Small intestine (tissue), 7 donors: ENCODE measurements at regions not wholly inside any gene's neighbourhood (a gene's known extent, or its start where the extent isn't known, plus 50 kb on each side); places are given as distances from the start of the nearest gene placed in this dataset.
A peak's percentile ranks its signal among the peaks of the same experiment; 100 is the strongest.

Experiments used
- DNase-seq, 2 donors: peaks; one replicate each; pipeline versions ENCODE4 v3.0.0 to v3.0.0-alpha.2; 2013
- FAIRE-seq: peaks from 2 replicates; lab custom pipeline; 2012; peaks lifted over from hg19 to GRCh38; lab: Jason Lieb, UNC
- H3K27ac ChIP-seq, 3 donors: one replicate each; pipeline ENCODE4 v1.5.1; 2013; ENCODE audit warnings: low read length in 2 of 3, mild to moderate bottlenecking in 2 of 3, control low read depth in 1 of 3, inconsistent platforms in 1 of 3, low read depth in 1 of 3, moderate library complexity in 1 of 3
- H3K27me3 ChIP-seq, 3 donors: one replicate each; pipeline ENCODE4 v1.6.1; 2013; ENCODE audit warnings: low read length in 3 of 3, inconsistent platforms in 1 of 3; ENCODE audit not compliant: control insufficient read depth in 3 of 3, insufficient read depth in 3 of 3
- H3K36me3 ChIP-seq, 3 donors: one replicate each; pipeline ENCODE4 v1.6.1; 2013; ENCODE audit warnings: low read length in 3 of 3, inconsistent platforms in 1 of 3, low read depth in 1 of 3, mild to moderate bottlenecking in 1 of 3, moderate library complexity in 1 of 3; ENCODE audit not compliant: control insufficient read depth in 3 of 3, insufficient read depth in 2 of 3
- H3K4me1 ChIP-seq, 3 donors: one replicate each; pipeline ENCODE4 v1.6.1; 2013; ENCODE audit warnings: low read length in 2 of 3, inconsistent platforms in 1 of 3, low read depth in 1 of 3, mild to moderate bottlenecking in 1 of 3, moderate library complexity in 1 of 3; ENCODE audit not compliant: control insufficient read depth in 3 of 3, insufficient read depth in 2 of 3
- H3K4me3 ChIP-seq, 3 donors: one replicate each; pipeline ENCODE4 v1.5.1; 2013; ENCODE audit warnings: low read length in 3 of 3, control low read depth in 1 of 3, inconsistent platforms in 1 of 3, low read depth in 1 of 3, mild to moderate bottlenecking in 1 of 3, moderate library complexity in 1 of 3
- H3K9me3 ChIP-seq, 2 donors: one replicate each; pipeline ENCODE4 v1.6.1; 2013; ENCODE audit warnings: low read depth in 1 of 2, low read length in 1 of 2; ENCODE audit not compliant: control insufficient read depth in 2 of 2, insufficient read depth in 1 of 2
- WGBS, 3 donors: extraction: QIAGEN DNeasy Blood & Tissue Kit; methylation state at CpG; one replicate each; pipeline ENCODE4 v1.1.7; 2013; 5-methylcytosine and 5-hydroxymethylcytosine counted together
- donor health status: healthy with polysubstance abuse.
- donor health status: control.
- donor health status: control.
- donor health status: Bipolar disorder and iron deficiency.
- donor health status: healthy.

DNA sequence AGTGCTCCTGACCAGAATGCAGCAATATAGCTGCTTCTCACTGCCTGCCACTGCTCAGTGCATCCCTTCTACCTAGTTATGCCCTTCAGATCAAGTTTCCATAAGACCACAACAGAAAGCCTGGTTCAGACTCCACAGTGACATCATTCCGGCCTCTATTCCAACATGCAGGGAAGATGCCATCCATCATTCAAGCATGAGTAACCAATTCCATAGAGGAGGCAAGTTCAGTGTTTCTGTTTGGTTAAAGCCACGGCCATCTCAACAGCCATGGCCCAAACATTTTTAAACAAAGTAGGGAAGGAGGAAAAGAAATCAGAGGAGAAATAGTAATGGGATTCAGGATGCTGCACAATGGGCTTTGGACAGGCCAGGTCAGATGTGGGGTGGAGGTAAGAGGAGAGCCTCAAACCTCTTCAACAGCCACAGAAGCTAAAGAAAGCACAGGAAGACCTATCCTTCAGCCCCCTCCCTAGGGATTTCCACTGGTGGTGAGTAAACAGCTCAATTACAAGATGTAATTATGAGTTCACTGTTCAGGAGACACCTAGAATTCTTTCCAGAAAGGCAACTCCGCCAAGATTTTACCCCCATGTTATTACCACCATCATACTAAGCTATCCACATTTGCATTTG, 484.9 kb downstream of the SETD4 start:
- no peak overlapping the region for H3K4me3 ChIP-seq
- WGBS, 3 donors, result 76 to 93% (median 80%) methylated on average over 3 of the region's 3 CpGs
- no peaks in the 10 kb centered on the region for H3K4me1 ChIP-seq
- FAIRE-seq (no peak), DNase-seq (no peak)
- no peak overlapping the region for H3K27ac ChIP-seq
- no peaks in the 10 kb centered on the region for H3K36me3 ChIP-seq
- no peaks in the 10 kb centered on the region for H3K9me3 ChIP-seq
- no peaks in the 10 kb centered on the region for H3K27me3 ChIP-seq

DNA sequence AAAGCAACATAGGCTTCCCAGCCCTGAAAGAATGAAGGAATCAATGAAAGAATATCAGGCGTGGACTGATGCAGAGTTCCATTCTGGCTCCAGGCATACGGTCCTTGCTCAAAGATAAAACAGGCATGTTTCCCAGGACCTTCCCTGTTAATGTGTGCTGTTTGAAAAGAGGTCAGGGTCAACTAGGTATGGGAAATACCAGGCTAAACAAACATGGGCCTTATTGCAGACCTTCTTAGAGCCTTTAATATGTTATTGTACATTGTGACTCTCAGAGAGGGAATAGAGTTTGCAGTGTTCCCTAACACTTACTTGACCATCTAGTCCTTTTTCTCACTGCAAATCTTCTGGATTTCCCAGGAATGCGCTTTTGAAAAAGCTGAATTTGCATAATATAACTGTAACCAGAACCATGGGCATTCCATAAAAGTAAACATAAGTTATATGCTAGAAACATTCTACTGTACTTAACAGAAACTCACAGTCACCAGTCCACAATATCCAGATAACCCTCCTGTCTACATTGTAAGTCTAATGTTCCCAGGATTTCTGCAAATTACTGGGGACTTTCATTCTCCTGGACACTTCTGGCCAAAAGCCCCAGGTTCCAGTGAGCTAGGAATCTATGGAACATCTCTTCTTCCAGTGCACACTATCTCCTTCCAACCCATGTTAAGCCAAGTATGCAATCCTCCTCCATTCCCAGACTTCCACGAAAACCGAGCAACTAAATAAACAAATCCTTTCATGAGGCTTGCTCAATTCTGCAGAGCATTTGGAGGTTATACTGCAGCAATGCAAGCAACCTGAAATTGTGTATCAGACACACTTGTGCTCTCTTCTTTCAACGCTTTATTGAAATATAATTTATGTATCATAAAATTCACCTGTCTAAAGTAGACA, 486.6 kb downstream of the SETD4 start:
- FAIRE-seq, result no peak
- H3K4me3 ChIP-seq, result no peak overlapping the region
- no peak for DNase-seq

DNA sequence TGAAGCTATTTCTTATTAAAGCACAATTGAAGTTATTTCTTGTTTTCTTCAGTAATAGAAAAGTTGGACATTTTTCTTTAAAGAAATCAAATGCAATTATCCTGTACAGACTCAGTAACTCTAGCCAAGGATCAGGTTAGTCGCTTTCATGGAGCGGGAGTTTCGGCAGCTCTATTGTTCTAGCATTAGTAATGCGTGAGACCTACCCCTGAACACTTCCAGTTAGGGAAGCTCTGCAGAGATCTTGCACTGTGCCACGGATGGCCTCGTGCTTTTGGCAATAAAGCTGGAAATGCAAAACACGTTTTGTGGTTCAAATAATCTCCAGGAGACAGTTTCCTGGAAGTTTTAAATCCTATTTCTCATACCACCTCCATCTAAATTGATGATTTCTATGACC, 488.4 kb downstream of the SETD4 start:
- no peaks in the 10 kb centered on the region for H3K9me3 ChIP-seq
- H3K27me3 ChIP-seq, result no peaks in the 10 kb centered on the region
- no peaks in the 10 kb centered on the region for H3K36me3 ChIP-seq
- WGBS, 3 donors, result 75 to 85% (median 80%) methylated on average over 7 of the region's 7 CpGs
- H3K27ac ChIP-seq, result no peak overlapping the region
- no peak for FAIRE-seq
- no peak overlapping the region for H3K4me3 ChIP-seq
- DNase-seq, result no peak
- no peaks in the 10 kb centered on the region for H3K4me1 ChIP-seq

More for the DNA sequence above, 486.6 kb downstream of the SETD4 start:
- no peaks in the 10 kb centered on the region for H3K9me3 ChIP-seq
- no peaks in the 10 kb centered on the region for H3K4me1 ChIP-seq
- H3K36me3 ChIP-seq, result no peaks in the 10 kb centered on the region
- no peaks in the 10 kb centered on the region for H3K27me3 ChIP-seq
- no peak overlapping the region for H3K27ac ChIP-seq
- WGBS, 3 donors, result 72 to 83% (median 82%) methylated on average over 6 of the region's 6 CpGs

DNA sequence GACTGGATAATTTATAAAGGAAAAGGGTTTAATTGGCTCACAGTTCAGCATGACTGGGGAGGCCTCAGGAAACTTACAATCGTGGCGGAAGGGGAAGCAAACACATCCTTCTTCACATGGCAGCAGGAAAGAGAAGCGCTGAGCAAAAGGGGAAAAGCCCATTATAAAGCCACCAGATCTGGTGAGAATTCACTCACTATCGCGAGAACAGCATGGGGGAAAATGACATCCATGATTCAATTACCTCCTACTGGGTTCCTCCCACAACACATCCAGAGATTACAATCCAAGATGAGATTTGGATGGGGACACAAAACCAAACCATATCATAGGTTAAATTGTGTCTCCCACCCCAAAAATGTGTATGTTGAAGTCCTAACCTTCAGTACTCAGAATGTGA, 491.7 kb downstream of the SETD4 start:
- H3K27me3 ChIP-seq, result no peaks in the 10 kb centered on the region
- 72 to 83% (median 72%) methylated on average over 5 of the region's 5 CpGs for WGBS, 3 donors
- no peaks in the 10 kb centered on the region for H3K9me3 ChIP-seq
- DNase-seq (no peak), FAIRE-seq (no peak)
- H3K4me1 ChIP-seq, result no peaks in the 10 kb centered on the region
- no peak overlapping the region for H3K27ac ChIP-seq
- H3K4me3 ChIP-seq, result no peak overlapping the region
- H3K36me3 ChIP-seq, result no peaks in the 10 kb centered on the region

DNA sequence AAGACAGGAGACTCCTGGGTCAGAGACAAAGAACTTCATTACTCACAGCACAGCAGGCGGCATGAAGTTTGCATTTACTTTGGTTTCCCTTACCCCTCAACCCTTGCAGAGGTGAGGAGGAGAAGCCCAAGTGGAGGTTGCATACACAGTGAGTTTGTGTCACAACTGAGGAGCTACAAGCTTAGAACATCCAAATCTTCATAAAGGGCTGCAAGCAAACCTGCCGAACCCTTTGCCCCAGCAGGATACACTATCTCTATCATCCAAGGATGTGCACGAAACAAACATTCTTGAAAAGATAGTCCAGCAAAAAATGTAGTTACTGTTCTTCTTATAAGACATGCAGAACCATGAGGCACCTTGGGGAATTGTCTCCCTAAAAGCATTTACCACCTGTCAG, 493.5 kb downstream of the SETD4 start:
- 90 to 92% (median 92%) methylated on average over 3 of the region's 3 CpGs for WGBS, 3 donors
- no peaks in the 10 kb centered on the region for H3K4me1 ChIP-seq
- H3K36me3 ChIP-seq, result no peaks in the 10 kb centered on the region
- no peak overlapping the region for H3K27ac ChIP-seq
- no peaks in the 10 kb centered on the region for H3K27me3 ChIP-seq
- H3K4me3 ChIP-seq, result no peak overlapping the region
- H3K9me3 ChIP-seq, result no peaks in the 10 kb centered on the region
- no peak for DNase-seq
- FAIRE-seq, result no peak

DNA sequence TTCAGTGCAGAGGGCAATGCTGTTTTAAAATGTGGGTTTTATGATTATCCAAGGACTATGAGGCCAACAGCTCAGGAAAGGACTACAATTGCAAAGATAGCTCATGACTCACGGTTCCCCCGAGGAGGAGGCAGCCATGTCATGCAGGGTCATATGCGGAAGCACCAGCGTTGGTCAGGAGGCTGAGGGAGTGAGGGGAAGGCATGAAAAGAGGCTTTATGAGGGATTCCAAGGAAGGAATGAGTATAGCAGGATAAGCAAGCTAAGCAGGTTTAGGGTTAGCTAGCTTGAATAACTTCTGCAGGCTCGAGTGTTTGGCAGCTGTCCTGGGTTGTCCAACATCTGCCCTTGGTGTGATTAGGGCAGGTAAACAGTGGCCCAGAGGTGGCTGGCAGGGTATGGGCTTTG, 495.1 kb downstream of the SETD4 start:
- Histone ChIP-seq H3K9me3 (no peaks in the 10 kb centered on the region), H3K36me3 (no peaks in the 10 kb centered on the region), H3K27ac (no peak overlapping the region), H3K4me1 (no peaks in the 10 kb centered on the region), H3K4me3 (no peak overlapping the region), H3K27me3 (no peaks in the 10 kb centered on the region)
- 46 to 56% (median 49%) methylated on average over 5 of the region's 5 CpGs for WGBS, 3 donors
- DNase-seq (peak in 1 of 2 donors; percentile 30), FAIRE-seq (no peak)

DNA sequence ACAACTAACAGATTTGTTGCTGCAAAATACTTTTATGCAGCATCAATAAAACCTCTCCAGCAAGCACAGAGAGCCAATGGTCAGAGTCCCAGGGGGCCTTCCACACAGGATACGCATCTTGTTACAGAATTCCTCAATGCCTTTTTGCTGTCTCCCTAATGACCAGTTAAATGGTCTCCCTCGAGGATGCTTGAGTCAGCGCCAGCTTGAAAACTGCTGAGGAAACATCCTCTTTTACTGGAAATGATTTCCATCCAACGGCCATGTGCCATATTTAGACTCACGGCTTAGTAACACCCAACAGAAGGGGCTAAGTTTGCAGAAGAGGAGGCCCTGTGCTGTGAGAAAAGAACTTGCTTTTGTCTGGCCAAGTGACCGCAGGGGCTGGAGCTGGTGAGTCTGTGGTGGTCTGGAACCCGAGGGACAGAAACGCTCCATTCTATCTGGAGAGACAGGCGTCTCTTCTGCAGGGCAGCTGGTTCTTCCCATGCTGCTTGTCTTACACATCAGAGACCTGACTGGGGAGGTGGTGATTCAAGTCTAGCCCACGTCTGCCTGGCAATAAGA, 496.4 kb downstream of the SETD4 start:
- Histone ChIP-seq H3K9me3 (no peaks in the 10 kb centered on the region), H3K4me1 (no peaks in the 10 kb centered on the region), H3K36me3 (no peaks in the 10 kb centered on the region), H3K4me3 (no peak overlapping the region), H3K27me3 (no peaks in the 10 kb centered on the region), H3K27ac (peak overlapping the region in 1 of 3 donors; percentile 4)
- WGBS, 3 donors, result 50 to 82% (median 75%) methylated on average over 10 of the region's 10 CpGs
- FAIRE-seq (no peak), DNase-seq (peak in 1 of 2 donors; percentile 24)

DNA sequence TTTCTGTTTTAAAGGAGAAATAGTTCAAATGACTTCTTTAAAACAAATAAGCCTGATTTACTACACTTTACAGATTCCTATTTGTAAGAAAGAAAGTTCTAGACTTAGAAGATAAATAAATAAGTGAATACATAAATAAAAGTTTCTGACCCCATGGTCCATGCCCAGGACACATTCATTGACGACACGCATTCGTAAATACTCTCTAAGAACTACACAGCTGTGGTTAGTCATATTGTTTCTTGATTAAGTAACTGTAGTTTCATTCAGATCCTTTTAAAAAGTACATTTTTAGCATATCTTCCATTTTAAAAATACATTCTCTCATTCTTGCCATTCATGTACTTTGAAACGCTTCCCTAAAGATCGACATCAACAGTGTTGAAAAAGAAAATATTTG, 497.4 kb downstream of the SETD4 start:
- WGBS, 3 donors, result 80 to 91% (median 87%) methylated on average over 5 of the region's 5 CpGs
- FAIRE-seq, result no peak
- Histone ChIP-seq H3K27me3 (no peaks in the 10 kb centered on the region), H3K27ac (no peak overlapping the region), H3K4me1 (no peaks in the 10 kb centered on the region), H3K9me3 (no peaks in the 10 kb centered on the region), H3K36me3 (no peaks in the 10 kb centered on the region), H3K4me3 (no peak overlapping the region)
- DNase-seq, result no peak
